SK-MEL-5 (cell line): ENCODE measurements at regions not wholly inside any gene's neighbourhood (a gene's known extent, or its start where the extent isn't known, plus 50 kb on each side); places are given as distances from the start of the nearest gene placed in this dataset.
A peak's percentile ranks its signal among the peaks of the same experiment; 100 is the strongest.
"Not testable (repeated sequence)": the region's sequence is repeated elsewhere in the genome, so short reads cannot be mapped to it uniquely, and the experiment has no call there.

ENCODE experiments used
- DNase-seq: peaks from one replicate; pipeline ENCODE4 v3.0.0-alpha.2; 2016; ENCODE audit warnings: low read depth, low spot score
- in situ Hi-C: cut with HindIII; loops from 2 replicates; pipeline ENCODE4 v1.10.0; 2016; ENCODE audit warnings: low sequenced_read_pairs, high pct_unique_total_duplicates, low pct_unique_long_range_greater_than_20kb

DNA sequence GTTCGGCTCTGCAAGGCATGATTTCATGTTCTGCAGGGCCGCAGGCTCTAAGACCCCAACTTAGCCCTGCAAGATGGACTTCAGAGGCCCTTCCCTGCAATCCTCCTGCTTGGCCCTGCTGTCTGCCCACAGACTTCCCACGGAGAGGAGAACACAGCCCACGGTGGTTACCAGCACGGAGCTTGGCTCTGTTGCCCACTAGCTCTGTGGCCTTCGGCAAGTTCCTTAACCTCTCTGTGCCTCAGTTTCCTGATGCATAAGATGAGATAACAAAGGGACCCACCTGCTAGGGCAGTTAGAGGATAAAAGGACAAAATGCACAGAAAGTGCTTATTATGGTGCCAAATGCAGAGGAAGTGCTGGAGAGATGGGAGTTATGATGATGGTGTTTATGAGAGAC, 200.4 kb downstream of the HUNK start:
- in situ Hi-C loops, result no loop called here
- DNase-seq, result no peak

DNA sequence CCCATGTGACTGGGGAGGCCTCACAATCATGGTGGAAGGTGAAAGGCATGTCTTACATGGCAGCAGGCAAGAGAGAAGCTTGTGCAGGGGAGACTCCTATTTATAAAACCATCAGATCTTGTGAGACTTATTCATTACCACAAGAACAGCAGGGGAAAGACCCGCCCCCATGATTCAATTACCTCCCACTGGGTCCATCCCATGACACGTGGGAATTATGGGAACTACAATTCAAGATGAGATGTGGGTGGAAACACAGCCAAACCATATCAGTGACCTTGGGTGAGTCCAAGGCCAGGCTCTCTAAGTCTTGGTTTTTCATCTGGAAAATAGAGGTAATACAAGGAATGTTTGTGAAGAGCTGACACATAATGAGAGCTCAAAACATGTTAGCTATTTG, 198.8 kb downstream of the HUNK start:
- in situ Hi-C loops, result not testable (repeated sequence)
- peak; percentile 1 for DNase-seq

DNA sequence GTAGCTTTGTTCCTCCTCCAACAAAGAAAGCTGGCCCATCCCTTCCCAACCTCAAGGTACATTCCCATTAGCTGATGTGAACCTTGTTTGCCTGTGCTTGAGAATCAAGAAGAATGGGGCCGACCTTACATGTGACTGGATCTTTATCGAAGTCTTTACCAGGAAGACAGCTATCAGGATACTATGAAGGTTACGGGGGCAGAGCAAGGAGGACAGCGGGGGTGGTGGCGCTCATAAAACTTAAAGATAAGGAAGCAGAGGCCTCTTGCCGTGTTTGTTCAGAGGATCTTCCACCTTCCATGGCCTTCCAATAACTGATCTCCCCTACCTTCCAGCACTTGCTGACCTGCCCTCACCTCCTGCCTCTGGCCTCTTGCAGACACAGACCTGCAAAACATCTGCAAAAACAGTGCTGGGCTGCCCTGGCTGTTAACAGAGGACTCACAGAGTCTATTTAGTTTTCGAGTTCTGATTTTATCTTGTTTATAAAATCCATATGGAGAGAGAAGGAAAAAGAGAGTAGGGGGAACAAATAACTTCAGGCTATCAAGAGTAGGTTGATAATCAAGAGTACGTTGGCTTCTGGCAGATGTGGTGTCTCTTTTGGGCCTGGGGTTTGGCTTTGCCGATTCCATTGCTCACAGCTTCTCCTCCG, 198.0 kb downstream of the HUNK start:
- DNase-seq, result no peak
- in situ Hi-C loops, result no loop called here

DNA sequence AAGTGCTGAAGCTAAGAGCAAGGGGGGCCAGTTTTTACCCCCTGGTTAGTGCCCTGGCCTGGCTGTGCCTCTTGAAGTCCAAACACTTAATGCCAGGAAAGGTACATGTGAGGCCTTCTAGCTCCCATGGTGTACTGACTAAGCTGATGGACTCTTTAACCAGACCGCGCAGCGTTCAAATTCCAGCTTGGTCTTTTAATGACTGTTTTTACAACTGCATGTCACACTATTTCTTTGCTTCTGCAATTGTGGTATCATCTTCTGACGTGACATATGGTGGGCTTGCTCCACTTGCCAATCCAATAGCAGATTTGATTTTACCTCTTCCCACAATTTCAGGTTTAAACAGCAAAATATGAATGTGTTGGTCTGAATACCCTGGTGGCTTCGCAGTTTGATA, 197.3 kb downstream of the HUNK start:
- in situ Hi-C loops, result no loop called here
- no peak for DNase-seq

DNA sequence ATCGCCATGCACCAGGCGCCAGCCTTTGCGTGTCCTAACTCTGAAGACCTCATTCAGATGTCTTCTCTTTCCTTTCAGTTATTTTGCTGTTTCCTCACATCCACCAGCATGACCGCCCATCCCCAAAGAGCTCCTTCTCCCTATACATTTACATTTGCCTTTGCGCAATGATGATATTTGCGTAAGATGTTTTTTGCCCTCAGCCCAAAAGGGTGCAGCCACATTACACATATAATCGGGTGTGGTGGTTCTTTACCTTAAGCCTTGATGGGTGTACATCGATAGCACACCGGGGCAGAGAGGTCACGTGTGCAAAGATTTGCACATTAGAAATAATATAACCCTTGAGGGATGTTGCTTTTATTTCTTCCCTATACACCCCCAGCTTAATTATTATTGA, 192.8 kb downstream of the HUNK start:
- in situ Hi-C loops, result no loop called here
- no peak for DNase-seq

DNA sequence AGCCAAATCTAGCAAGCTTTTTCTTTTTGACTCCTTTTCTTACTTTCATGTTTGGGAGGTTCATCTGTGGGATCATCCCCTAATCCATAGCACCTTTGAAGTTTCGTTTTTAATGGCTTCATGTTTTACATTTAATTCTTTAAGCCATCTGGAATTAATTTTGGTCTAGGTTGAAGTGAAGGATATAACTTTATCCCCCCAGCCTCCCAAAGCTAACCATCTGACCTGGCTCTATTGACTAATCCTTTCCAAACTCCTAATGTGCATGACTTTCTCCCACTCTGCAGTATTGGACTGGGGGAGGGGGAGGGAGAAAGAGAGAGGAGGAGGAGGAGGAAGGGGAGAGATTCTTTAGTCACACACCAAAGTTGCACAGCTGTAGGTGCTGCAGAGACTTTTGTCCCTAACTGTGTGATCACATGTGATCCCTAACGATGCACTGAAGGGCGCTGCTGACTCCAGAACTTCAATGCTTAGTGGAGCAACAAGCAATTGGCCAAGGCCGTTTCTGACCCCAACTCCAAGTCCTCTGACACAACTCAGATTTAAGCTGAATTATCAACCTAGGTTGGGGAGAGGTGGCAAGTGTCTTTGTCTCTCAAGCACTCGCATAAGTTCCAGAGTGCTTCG, 191.6 kb downstream of the HUNK start:
- in situ Hi-C loops, result no loop called here
- DNase-seq, result no peak

DNA sequence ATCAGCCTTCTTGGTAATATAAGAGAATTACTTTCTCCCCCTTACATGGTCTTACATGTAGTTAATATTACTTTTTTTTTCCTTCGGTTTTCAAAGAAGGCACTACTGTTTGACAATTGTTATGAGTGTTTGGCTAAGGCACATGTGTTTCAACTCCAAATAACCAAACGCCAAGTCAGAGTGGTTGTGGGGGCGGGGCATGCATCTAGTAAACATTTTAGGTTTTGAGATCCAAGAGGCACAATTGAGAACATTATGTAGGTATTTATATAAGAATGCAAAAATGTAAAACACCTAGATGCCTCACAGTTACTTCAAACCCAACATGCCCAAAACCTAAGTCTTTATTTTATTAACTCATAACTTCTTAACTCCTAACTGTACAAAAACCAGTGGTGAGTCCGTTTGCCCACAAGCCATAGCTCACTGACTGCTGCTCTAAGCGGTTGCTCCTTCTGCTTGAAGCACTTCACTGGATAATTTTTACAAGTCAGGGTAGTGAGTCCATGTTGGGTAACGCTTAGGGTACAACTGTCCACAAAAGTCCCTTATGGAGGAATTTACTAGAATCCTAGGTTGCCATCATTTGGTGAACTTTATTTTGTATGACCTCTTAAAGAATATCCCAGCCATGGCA, 189.9 kb downstream of the HUNK start:
- DNase-seq, result no peak
- in situ Hi-C loops, result no loop called here

DNA sequence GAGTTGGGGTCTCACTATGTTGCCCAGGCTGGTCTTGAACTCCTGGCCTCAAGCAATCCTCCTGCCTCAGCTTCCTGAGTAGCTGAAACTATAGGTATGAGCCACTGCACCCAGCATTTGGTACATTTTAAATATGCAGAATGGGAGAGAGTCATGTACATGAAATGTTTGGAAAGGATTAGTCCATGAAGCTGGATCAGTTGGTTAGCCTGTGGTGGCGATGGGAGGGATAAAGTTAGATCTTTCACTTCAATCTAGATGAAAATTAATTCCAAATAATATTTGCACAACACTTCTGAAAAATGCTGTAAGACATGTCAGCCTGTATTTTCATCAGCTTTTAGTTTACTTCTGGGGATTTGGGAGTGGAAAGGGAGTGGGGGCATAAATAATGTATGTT, 188.9 kb downstream of the HUNK start:
- DNase-seq, result no peak
- in situ Hi-C loops, result no loop called here

DNA sequence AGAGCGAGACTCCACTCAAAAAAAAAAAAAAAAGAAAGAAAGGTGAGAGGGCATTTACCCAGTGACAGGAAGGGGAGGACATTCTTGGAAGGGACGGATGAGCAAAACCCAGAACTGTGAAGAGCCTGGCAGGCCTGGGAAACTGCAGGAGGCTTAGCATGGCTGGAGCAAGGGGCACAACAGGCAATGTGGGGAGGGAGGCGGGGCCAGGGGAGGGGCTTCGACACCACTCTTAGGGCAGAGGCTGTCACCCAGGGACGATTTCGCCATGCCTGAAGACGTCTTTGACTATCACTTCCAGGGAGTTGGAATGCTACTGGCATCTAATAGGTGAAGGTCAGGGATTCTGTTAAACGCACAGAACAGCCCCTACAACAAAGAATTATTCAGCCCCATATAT, 184.0 kb downstream of the HUNK start:
- in situ Hi-C loops, result no loop called here

DNA sequence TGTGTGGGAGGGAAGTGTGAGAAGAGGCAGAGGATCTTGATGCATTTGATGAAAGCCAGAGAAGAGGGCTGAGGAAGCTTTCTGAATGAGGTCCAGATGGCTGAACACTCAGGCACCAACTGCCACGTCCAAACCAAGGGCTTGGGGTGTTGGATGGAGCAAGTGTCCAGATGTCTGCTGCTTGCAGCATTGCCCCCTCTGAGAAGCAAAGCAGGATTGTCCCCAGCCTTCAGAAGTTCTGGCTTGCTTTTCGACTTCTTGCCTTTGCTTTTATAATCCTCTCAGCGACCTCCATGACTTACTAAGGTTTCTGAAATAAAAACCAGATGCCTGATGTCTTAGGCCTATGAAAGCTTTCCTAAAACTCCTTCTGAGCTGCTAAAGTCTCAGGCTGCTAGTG, 182.5 kb downstream of the HUNK start:
- DNase-seq, result no peak
- in situ Hi-C loops, result no loop called here

More for the DNA sequence above, 184.0 kb downstream of the HUNK start:
- no peak for DNase-seq
